Thoracic aorta (tissue), 2 donors: ENCODE measurements at regions not wholly inside any gene's neighbourhood (a gene's known extent, or its start where the extent isn't known, plus 50 kb on each side); places are given as distances from the start of the nearest gene placed in this dataset.

Source experiments
- ATAC-seq: fragments of 150-250 bp; one replicate; pipeline ENCODE4 v1.8.0; 2017; ENCODE audit warnings: low read depth; ENCODE audit not compliant: insufficient number of reproducible peaks, low FRiP score
- DNase-seq: peaks from one replicate; pipeline ENCODE4 v3.0.0-alpha.2; 2020; ENCODE audit warnings: low spot score
- H3K27ac ChIP-seq, 2 donors: fragments of 200-600 bp; sonication (generic); 1 replicate in 1 of 2; 2 replicates in 1 of 2; pipeline ENCODE4 v1.5.1; 2016; ENCODE audit warnings: mild to moderate bottlenecking in 2 of 2, moderate library complexity in 2 of 2
- H3K27me3 ChIP-seq: fragments of 200-600 bp; sonication (generic); replicated peaks from 2 replicates; pipeline ENCODE4 v1.6.0; 2016; ENCODE audit warnings: mild to moderate bottlenecking; ENCODE audit not compliant: insufficient read depth
- H3K36me3 ChIP-seq: fragments of 200-600 bp; sonication (generic); one replicate; pipeline ENCODE4 v1.5.1; 2016
- H3K4me1 ChIP-seq, 2 donors: fragments of 200-600 bp; sonication (generic); 1 replicate in 1 of 2; 2 replicates in 1 of 2; pipeline versions ENCODE4 v1.5.1 to v1.6.0; 2016; ENCODE audit warnings: low read depth in 2 of 2, mild to moderate bottlenecking in 1 of 2; ENCODE audit not compliant: control insufficient read depth in 1 of 2
- H3K4me3 ChIP-seq: fragments of 200-600 bp; sonication (generic); 2 replicates; pipeline ENCODE4 v1.5.1; 2016; ENCODE audit warnings: mild to moderate bottlenecking
- H3K9me3 ChIP-seq: fragments of 200-600 bp; sonication (generic); 2 replicates; pipeline ENCODE4 v1.5.1; 2016
- TF ChIP-seq, protein P1 (sequence below): fragments of 200-600 bp; sonication (generic); IDR thresholded peaks from one replicate; pipeline ENCODE4 v1.5.1; 2019; ENCODE audit warnings: antibody characterized with exemption

DNA sequence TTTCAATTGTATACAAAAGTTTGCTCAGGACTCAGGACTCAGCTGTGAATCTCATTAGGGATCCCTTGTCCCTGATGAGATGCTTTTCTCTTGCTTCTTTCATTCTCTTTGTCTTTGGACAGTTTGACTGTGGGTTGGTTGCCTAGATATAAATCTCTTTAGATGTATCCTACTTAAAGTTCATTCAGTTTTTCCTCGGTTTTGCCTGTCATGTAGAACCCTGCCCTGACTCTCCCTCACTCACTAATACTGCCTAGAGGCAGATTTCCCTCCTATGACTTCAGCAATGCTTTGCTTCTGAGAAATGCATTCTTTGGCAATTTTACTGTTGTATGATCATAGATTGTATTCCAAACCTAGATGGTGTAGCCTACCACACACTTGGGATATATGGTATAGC, 421.4 kb upstream of the TCF4 start:
- ATAC-seq (no peak), DNase-seq (no peak)
- no peaks in the 10 kb centered on the region for H3K27me3 ChIP-seq
- no peak overlapping the region for H3K4me3 ChIP-seq
- no peaks in the 10 kb centered on the region for H3K4me1 ChIP-seq
- TF ChIP-seq, protein P1, sequence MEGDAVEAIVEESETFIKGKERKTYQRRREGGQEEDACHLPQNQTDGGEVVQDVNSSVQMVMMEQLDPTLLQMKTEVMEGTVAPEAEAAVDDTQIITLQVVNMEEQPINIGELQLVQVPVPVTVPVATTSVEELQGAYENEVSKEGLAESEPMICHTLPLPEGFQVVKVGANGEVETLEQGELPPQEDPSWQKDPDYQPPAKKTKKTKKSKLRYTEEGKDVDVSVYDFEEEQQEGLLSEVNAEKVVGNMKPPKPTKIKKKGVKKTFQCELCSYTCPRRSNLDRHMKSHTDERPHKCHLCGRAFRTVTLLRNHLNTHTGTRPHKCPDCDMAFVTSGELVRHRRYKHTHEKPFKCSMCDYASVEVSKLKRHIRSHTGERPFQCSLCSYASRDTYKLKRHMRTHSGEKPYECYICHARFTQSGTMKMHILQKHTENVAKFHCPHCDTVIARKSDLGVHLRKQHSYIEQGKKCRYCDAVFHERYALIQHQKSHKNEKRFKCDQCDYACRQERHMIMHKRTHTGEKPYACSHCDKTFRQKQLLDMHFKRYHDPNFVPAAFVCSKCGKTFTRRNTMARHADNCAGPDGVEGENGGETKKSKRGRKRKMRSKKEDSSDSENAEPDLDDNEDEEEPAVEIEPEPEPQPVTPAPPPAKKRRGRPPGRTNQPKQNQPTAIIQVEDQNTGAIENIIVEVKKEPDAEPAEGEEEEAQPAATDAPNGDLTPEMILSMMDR: no peak
- H3K9me3 ChIP-seq: no peaks in the 10 kb centered on the region
- H3K27ac ChIP-seq: no peak overlapping the region
- no peaks in the 10 kb centered on the region for H3K36me3 ChIP-seq

GRCh38 chr18:56003720-56004088, 415.7 kb upstream of the TCF4 start:
- Histone ChIP-seq H3K4me1 (no peaks in the 10 kb centered on the region), H3K9me3 (no peaks in the 10 kb centered on the region), H3K27me3 (no peaks in the 10 kb centered on the region), H3K4me3 (no peak overlapping the region), H3K27ac (no peak overlapping the region), H3K36me3 (no peaks in the 10 kb centered on the region)
- TF ChIP-seq, protein P1: no peak
- ATAC-seq: no peak
- no peak for DNase-seq

- no peak for DNase-seq
- no peak for ATAC-seq
- Histone ChIP-seq H3K36me3 (no peaks in the 10 kb centered on the region), H3K9me3 (no peaks in the 10 kb centered on the region), H3K4me1 (peaks cover 0 to under 1% of the 10 kb centered on the region in 2 donors), H3K27ac (no peak overlapping the region), H3K27me3 (no peaks in the 10 kb centered on the region), H3K4me3 (no peak overlapping the region)
- TF ChIP-seq, protein P1: no peak
These were observed 415.2 kb upstream of the TCF4 start for GRCh38 chr18:56003009-56003719.

- no peaks in the 10 kb centered on the region for H3K27me3 ChIP-seq
- no peaks in the 10 kb centered on the region for H3K9me3 ChIP-seq
- no peak overlapping the region for H3K27ac ChIP-seq
- TF ChIP-seq, protein P1: no peak
- H3K36me3 ChIP-seq: no peaks in the 10 kb centered on the region
- no peak overlapping the region for H3K4me3 ChIP-seq
- H3K4me1 ChIP-seq: peaks cover 0 to 10% of the 10 kb centered on the region in 2 donors
- ATAC-seq (no peak), DNase-seq (no peak)
These were observed 413.6 kb upstream of the TCF4 start for GRCh38 chr18:56001576-56001975.

DNA sequence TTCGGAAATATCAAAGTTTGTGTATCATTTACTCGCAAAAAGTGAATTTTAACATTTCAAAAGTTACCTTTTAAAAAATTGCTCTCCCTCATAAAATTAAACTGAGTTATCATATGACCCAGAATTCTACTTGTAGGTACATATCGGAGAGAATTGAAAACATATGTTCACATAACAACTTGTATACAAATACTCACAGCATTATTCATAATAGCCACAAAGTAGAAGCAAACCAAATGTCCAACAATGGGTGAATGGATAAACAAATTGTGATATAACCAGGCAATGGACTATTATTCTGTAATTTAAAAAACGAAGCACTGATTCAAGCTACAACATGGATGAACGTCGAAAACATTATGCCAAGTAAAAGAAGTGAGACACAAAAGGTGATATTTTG, 412.0 kb upstream of the TCF4 start:
- TF ChIP-seq, protein P1: no peak
- Histone ChIP-seq H3K9me3 (no peaks in the 10 kb centered on the region), H3K36me3 (no peaks in the 10 kb centered on the region), H3K4me3 (no peak overlapping the region), H3K4me1 (peaks cover 0 to 10% of the 10 kb centered on the region in 2 donors), H3K27ac (no peak overlapping the region), H3K27me3 (no peaks in the 10 kb centered on the region)
- ATAC-seq: no peak
- DNase-seq: no peak
